ENCODE measurements at regions not wholly inside any gene's neighbourhood (a gene's known extent, or its start where the extent isn't known, plus 50 kb on each side); places are given as distances from the start of the nearest gene placed in this dataset.

DNA sequence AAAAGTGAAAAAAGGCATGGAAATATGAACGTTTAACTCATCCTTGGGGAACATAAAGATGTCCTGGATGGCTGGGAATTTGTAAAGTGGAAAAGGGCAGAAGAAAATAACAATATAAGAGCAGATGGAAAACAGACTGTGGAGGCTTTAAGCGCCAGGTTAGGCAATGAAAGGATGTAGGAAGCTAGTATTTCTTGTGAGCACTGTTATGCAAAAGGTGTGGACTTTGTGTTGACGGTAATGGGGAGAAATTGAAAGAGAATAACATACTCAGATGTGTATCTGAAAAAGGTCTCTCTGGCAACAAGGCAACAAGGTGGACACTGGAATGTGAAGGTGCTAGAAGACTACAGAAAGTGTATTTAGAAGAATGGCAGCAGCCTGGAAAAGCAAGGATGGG is 411.8 kb downstream of the PLPP3 start:
- no peak overlapping the region for H3K4me3 ChIP-seq (replicated peaks in 1 of 3; ENCODE audit: insufficient read depth in 1 of 3, low read depth in 2 of 3, low read length in 3 of 3)
- no peak for DNase-seq (ENCODE audit: low spot score)
- TF ChIP-seq, protein P1, sequence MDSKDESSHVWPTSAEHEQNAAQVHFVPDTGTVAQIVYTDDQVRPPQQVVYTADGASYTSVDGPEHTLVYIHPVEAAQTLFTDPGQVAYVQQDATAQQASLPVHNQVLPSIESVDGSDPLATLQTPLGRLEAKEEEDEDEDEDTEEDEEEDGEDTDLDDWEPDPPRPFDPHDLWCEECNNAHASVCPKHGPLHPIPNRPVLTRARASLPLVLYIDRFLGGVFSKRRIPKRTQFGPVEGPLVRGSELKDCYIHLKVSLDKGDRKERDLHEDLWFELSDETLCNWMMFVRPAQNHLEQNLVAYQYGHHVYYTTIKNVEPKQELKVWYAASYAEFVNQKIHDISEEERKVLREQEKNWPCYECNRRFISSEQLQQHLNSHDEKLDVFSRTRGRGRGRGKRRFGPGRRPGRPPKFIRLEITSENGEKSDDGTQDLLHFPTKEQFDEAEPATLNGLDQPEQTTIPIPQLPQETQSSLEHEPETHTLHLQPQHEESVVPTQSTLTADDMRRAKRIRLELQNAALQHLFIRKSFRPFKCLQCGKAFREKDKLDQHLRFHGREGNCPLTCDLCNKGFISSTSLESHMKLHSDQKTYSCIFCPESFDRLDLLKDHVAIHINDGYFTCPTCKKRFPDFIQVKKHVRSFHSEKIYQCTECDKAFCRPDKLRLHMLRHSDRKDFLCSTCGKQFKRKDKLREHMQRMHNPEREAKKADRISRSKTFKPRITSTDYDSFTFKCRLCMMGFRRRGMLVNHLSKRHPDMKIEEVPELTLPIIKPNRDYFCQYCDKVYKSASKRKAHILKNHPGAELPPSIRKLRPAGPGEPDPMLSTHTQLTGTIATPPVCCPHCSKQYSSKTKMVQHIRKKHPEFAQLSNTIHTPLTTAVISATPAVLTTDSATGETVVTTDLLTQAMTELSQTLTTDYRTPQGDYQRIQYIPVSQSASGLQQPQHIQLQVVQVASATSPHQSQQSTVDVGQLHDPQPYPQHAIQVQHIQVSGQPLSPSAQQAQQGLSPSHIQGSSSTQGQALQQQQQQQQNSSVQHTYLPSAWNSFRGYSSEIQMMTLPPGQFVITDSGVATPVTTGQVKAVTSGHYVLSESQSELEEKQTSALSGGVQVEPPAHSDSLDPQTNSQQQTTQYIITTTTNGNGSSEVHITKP (CRISPR knock-in tag; IDR thresholded peaks at IDR 0.05; ENCODE audit: low read depth) = no peak
- TF ChIP-seq, protein P2, sequence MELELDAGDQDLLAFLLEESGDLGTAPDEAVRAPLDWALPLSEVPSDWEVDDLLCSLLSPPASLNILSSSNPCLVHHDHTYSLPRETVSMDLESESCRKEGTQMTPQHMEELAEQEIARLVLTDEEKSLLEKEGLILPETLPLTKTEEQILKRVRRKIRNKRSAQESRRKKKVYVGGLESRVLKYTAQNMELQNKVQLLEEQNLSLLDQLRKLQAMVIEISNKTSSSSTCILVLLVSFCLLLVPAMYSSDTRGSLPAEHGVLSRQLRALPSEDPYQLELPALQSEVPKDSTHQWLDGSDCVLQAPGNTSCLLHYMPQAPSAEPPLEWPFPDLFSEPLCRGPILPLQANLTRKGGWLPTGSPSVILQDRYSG (CRISPR knock-in tag; IDR thresholded peaks at IDR 0.05) = no peak
- TF ChIP-seq EEA1 (CRISPR knock-in tag; IDR thresholded peaks at IDR 0.05; ENCODE audit: borderline replicate concordance) (no peak), ATF1 (CRISPR knock-in tag; IDR thresholded peaks at IDR 0.05) (no peak), BRCA1 (CRISPR knock-in tag; IDR thresholded peaks at IDR 0.05) (no peak)
- TF ChIP-seq, protein P3, sequence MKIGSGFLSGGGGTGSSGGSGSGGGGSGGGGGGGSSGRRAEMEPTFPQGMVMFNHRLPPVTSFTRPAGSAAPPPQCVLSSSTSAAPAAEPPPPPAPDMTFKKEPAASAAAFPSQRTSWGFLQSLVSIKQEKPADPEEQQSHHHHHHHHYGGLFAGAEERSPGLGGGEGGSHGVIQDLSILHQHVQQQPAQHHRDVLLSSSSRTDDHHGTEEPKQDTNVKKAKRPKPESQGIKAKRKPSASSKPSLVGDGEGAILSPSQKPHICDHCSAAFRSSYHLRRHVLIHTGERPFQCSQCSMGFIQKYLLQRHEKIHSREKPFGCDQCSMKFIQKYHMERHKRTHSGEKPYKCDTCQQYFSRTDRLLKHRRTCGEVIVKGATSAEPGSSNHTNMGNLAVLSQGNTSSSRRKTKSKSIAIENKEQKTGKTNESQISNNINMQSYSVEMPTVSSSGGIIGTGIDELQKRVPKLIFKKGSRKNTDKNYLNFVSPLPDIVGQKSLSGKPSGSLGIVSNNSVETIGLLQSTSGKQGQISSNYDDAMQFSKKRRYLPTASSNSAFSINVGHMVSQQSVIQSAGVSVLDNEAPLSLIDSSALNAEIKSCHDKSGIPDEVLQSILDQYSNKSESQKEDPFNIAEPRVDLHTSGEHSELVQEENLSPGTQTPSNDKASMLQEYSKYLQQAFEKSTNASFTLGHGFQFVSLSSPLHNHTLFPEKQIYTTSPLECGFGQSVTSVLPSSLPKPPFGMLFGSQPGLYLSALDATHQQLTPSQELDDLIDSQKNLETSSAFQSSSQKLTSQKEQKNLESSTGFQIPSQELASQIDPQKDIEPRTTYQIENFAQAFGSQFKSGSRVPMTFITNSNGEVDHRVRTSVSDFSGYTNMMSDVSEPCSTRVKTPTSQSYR (CRISPR knock-in tag; IDR thresholded peaks at IDR 0.05; ENCODE audit: borderline replicate concordance) = no peak
- H3K27me3 ChIP-seq (ENCODE audit: control insufficient read depth in 1 of 2, insufficient read depth in 2 of 2, low read length in 2 of 2) = no peaks in the 10 kb centered on the region; a peak in 1 of 5 replicates
- H3K9me3 ChIP-seq (ENCODE audit: low read length) = no peaks in the 10 kb centered on the region
- under 1% methylated on average over 3 of the region's 3 CpGs for WGBS (ENCODE audit: low lambda C conversion rate)
- H4K20me1 ChIP-seq (ENCODE audit: insufficient read depth, low read length) = no peaks in the 10 kb centered on the region
- no peaks in the 10 kb centered on the region for H3K79me2 ChIP-seq (ENCODE audit: insufficient read depth, low read length)
- no peak overlapping the region for H3K9ac ChIP-seq (ENCODE audit: insufficient read depth, low read depth, low read length)
- no TSS peak for BruUV-seq (replicated peaks)
- POLR2A ChIA-PET = no interaction called here
- in situ Hi-C loops (cut with HindIII; ENCODE audit: extremely low pct_ligation_motif_present, low pct_unique_long_range_greater_than_20kb) = no loop called here
- no peak for ATAC-seq
- no peak overlapping the region for H3K27ac ChIP-seq (ENCODE audit: extremely low read length, insufficient read depth, low read length)
- CTCF ChIA-PET (ENCODE audit: low intra/inter-chr PET ratio, low total read pairs) = no interaction called here
- H3K4me2 ChIP-seq (ENCODE audit: low read depth, low read length) = no peak overlapping the region
- no peak overlapping the region for H2AFZ ChIP-seq (ENCODE audit: low read length)
- FAIRE-seq = no peak
- H3K36me3 ChIP-seq (replicated peaks in 1 of 2; ENCODE audit: control insufficient read depth in 1 of 2, insufficient read depth in 2 of 2, low read length in 2 of 2) = no peaks in the 10 kb centered on the region
- intact Hi-C loops (cut with micrococcal nuclease; ENCODE audit: unreplicated experiment) = no loop called here
- H3K4me1 ChIP-seq (ENCODE audit: insufficient read depth, low read length) = peaks cover 18% of the 10 kb centered on the region
